ENCODE measurements at regions not wholly inside any gene's neighbourhood (a gene's known extent, or its start where the extent isn't known, plus 50 kb on each side); places are given as distances from the start of the nearest gene placed in this dataset.

DNA sequence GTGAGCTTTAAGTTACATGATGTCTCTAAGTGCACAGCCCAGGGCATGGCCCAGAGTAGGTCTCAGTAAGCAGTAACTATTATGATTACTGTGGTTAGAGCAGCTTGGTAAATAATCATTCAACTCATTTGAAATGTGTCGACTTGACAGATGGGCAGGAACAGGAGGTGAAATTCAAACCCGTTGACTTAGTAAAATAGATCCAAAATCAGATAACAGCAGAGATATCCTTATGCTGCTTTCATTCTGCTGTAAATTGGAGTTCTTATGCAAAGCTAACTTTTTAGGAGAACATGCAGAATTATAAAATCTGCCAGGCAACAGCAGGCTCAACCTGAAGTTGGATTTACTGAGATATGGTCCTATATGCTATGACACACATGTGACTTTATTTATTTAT, 118.7 kb upstream of the KLHL25 start:
- Histone ChIP-seq H3K4me1 (no peaks in the 10 kb centered on the region), H3K4me3 (no peak overlapping the region), H3K9me3 (no peaks in the 10 kb centered on the region), H3K27ac (no peak overlapping the region), H3K27me3 (no peaks in the 10 kb centered on the region), H3K36me3 (no peaks in the 10 kb centered on the region)
- intact Hi-C loops (cut with DNase I; ENCODE audit: low total_unique reads) = no loop called here
- DNase-seq = no peak
- TF ChIP-seq POLR2A (IDR thresholded peaks at IDR 0.05) = no peak
- TF ChIP-seq, protein P1, sequence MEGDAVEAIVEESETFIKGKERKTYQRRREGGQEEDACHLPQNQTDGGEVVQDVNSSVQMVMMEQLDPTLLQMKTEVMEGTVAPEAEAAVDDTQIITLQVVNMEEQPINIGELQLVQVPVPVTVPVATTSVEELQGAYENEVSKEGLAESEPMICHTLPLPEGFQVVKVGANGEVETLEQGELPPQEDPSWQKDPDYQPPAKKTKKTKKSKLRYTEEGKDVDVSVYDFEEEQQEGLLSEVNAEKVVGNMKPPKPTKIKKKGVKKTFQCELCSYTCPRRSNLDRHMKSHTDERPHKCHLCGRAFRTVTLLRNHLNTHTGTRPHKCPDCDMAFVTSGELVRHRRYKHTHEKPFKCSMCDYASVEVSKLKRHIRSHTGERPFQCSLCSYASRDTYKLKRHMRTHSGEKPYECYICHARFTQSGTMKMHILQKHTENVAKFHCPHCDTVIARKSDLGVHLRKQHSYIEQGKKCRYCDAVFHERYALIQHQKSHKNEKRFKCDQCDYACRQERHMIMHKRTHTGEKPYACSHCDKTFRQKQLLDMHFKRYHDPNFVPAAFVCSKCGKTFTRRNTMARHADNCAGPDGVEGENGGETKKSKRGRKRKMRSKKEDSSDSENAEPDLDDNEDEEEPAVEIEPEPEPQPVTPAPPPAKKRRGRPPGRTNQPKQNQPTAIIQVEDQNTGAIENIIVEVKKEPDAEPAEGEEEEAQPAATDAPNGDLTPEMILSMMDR (IDR thresholded peaks at IDR 0.05) = no peak

DNA sequence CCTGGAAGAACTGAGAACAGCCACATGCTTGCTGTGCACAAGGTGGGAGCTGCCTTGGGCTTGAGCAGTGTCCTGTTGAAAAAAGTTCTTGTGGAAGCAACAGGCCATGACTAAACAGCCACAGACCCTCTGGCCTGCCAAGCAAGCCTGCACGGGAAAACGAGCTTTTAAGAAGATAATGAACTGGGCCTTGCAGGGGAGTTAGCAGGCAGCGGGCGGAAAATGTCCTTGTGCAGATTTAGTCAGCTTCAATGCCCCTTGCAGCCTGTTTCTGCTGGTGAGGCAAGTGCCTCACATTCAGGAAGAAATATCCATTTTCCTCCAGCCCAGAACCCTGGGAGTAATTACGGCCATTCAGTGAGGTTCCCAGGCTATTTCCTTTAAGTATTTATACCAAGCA, 126.2 kb upstream of the KLHL25 start:
- intact Hi-C loops (cut with DNase I; ENCODE audit: low total_unique reads) = no loop called here
- no peak overlapping the region for H3K4me3 ChIP-seq
- H3K27me3 ChIP-seq = no peaks in the 10 kb centered on the region

DNA sequence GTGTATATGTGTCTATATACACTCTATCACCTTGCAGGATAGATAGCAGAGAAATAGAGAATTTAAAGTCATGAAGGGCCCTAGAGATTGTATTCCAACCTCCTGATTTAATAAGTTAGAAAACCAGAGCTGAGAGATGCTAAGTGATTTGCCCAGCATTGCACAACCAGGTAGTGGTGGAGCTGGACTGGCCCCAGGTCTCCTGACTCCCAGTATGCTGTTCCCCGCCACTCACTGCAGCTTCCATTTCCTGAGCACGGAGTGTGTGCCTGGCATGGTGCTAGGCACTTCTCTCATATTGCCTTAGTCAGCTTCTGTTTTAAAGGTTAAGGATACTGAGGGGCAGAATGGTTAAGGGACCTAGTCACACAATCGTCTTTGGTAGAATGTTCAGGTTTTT, 129.4 kb upstream of the KLHL25 start:
- intact Hi-C loops (cut with DNase I; ENCODE audit: low total_unique reads) = no loop called here
- H3K27ac ChIP-seq = no peak overlapping the region
- no peaks in the 10 kb centered on the region for H3K4me1 ChIP-seq
- no peaks in the 10 kb centered on the region for H3K9me3 ChIP-seq
- no peak for DNase-seq
- H3K4me3 ChIP-seq = no peak overlapping the region
- H3K36me3 ChIP-seq = no peaks in the 10 kb centered on the region
- H3K27me3 ChIP-seq = no peaks in the 10 kb centered on the region
- TF ChIP-seq, protein P1 (IDR thresholded peaks at IDR 0.05) = no peak
- no peak for TF ChIP-seq POLR2A (IDR thresholded peaks at IDR 0.05)

More for the DNA sequence above, 126.2 kb upstream of the KLHL25 start:
- DNase-seq = no peak
- H3K4me1 ChIP-seq = no peaks in the 10 kb centered on the region
- H3K36me3 ChIP-seq = no peaks in the 10 kb centered on the region
- TF ChIP-seq, protein P1 (IDR thresholded peaks at IDR 0.05) = no peak
- no peak for TF ChIP-seq POLR2A (IDR thresholded peaks at IDR 0.05)
- H3K9me3 ChIP-seq = no peaks in the 10 kb centered on the region
- no peak overlapping the region for H3K27ac ChIP-seq

DNA sequence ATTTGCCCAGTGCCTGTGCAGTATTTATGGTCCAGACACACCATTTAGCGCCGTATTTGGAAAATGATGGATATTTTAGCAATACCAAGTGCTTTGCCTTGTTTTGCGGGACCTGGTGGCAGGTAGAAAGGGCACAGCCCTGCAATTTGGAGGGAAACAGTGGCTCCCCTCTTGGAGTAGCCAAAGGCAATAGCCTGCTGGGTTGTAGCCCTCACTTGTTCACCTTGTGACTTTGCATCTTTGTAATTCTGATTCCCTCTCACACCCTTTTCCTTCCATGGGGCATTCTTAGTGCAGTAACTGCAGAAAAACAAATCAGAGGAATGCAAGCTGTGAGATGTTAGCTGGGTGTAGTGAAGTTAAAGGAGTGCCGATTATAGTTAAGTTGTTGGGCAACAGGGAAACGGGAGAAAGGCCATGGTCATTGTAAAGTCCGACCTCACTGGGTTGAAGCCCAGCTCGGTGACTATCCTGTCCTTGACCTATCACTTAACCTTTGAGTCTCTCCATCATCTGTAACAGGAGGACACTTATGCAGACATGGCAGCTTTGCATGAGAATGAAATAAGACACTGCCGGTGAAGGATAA, 131.0 kb upstream of the KLHL25 start:
- Histone ChIP-seq H3K27ac (no peak overlapping the region), H3K9me3 (no peaks in the 10 kb centered on the region), H3K27me3 (no peaks in the 10 kb centered on the region), H3K36me3 (no peaks in the 10 kb centered on the region), H3K4me1 (no peaks in the 10 kb centered on the region), H3K4me3 (no peak overlapping the region)
- TF ChIP-seq, protein P1 (IDR thresholded peaks at IDR 0.05) = no peak
- intact Hi-C loops (cut with DNase I; ENCODE audit: low total_unique reads) = no loop called here
- DNase-seq = no peak

DNA sequence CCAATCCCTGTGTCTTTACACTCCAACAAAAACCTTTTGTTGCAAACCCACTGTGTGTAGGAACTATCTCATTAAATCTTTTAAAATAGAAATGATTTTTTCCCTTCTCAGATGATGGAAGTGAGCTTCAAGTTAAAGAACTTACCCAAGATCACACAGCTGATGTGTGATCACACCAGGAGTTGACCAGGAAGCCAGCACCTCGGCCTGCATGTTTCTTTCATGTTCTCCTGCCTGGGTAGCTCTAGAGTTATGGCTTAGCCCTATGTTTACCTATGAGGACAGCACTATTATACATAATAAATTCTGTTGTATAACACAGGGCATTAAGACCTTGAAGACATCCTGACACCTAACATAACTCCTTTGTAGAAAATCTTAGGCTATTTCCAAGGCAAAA, 132.1 kb upstream of the KLHL25 start:
- Histone ChIP-seq H3K27ac (no peak overlapping the region), H3K9me3 (no peaks in the 10 kb centered on the region), H3K27me3 (no peaks in the 10 kb centered on the region), H3K4me3 (no peak overlapping the region), H3K36me3 (no peaks in the 10 kb centered on the region), H3K4me1 (no peaks in the 10 kb centered on the region)
- no peak for DNase-seq
- intact Hi-C loops (cut with DNase I; ENCODE audit: low total_unique reads) = no loop called here
- no peak for TF ChIP-seq POLR2A (IDR thresholded peaks at IDR 0.05)
- TF ChIP-seq, protein P1 (IDR thresholded peaks at IDR 0.05) = no peak

All from uterus (tissue), 3 donors.